ENCODE measurements at regions not wholly inside any gene's neighbourhood (a gene's known extent, or its start where the extent isn't known, plus 50 kb on each side); places are given as distances from the start of the nearest gene placed in this dataset.
"Not testable (repeated sequence)": the region's sequence is repeated elsewhere in the genome, so short reads cannot be mapped to it uniquely, and the experiment has no call there.

DNA sequence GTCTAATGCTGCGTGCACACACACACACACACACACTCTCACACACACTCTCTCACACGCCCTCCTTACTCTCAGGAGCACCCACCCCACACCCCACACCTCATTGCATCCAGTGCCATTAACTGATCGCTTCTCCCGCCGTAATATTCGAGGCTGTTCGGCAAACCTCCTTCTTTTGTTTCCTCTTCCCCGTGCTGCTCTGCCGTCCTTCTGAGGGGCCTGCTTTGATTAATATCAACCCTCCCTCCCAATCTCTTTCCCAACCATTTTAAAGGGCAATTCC is 156.2 kb upstream of the TNRC6C start:
- H3K27ac ChIP-seq = no peak overlapping the region
- TF ChIP-seq, protein P1, sequence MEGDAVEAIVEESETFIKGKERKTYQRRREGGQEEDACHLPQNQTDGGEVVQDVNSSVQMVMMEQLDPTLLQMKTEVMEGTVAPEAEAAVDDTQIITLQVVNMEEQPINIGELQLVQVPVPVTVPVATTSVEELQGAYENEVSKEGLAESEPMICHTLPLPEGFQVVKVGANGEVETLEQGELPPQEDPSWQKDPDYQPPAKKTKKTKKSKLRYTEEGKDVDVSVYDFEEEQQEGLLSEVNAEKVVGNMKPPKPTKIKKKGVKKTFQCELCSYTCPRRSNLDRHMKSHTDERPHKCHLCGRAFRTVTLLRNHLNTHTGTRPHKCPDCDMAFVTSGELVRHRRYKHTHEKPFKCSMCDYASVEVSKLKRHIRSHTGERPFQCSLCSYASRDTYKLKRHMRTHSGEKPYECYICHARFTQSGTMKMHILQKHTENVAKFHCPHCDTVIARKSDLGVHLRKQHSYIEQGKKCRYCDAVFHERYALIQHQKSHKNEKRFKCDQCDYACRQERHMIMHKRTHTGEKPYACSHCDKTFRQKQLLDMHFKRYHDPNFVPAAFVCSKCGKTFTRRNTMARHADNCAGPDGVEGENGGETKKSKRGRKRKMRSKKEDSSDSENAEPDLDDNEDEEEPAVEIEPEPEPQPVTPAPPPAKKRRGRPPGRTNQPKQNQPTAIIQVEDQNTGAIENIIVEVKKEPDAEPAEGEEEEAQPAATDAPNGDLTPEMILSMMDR (conservative IDR thresholded peaks at IDR 0.05) = no peak

DNA sequence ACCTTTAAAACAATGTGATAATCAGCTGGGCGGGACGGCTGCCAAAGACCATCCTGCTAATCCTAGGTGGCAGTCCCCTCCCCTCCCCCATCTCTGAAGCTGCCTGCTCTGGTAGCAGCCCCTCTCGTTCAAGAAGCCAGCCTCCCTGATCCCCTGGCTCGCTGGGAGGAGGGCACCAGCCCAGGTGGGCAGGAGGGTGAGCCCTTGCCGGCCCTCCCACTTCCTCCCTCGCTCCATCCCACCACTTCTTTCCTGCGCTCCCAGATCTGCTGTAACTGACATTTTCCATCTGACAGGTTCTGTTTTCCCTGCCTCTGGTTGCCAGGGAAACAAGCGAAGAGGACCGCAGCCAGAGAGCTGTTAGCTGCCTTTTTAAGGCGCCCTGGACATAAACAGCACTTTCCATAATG is 155.7 kb upstream of the TNRC6C start:
- TF ChIP-seq, protein P1 (conservative IDR thresholded peaks at IDR 0.05) = no peak
- no peak overlapping the region for H3K27ac ChIP-seq

DNA sequence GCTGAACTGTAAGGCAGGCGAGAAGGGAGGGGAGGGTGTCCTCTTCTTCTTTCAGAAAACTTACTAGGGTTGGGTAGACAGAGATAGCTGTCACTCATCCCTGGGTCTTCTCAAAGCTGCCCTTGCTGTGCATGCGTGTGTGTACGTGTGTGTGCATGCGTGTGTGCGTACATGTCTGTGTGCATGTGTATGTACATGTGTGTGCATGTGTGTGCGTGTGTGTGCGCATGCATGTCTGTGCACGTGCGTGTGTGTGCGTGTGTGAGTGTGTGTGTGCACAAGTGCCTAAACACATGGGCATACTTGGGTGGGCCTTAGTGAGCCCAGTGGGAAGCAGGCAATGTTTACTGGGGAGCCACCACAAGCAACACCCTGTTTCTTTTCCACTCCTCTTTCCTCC is 154.8 kb upstream of the TNRC6C start:
- H3K27ac ChIP-seq = no peak overlapping the region
- TF ChIP-seq, protein P1 (conservative IDR thresholded peaks at IDR 0.05) = no peak

DNA sequence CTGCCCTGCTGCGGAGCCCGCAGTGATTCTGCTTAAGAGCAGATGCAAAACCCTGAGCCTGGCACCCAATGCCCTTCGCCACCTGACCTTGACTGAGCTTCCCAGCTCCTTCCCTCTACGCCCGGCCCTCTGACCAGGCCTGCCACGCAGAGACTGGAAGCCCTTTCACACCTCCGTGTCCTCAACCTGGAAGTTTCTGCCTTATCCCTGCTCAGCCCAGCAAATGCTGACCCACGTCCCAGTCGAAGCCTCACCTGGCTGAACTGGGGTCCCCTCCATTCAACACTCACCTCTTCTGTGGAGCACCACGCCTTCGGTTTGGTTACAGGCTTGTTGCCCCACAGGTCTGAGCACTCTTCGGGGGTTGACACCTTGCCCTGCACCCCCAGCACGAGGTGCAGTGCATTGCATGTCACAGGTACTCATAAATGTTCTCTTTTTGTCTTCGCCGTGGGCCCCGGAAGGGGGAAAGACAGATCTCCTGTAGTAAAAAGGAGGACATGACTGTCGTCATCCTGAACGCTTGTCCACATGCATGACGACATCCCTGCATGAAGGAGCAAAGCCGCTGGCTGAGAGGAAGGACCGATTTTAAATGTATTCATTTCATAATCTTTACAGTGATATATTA is 153.6 kb upstream of the TNRC6C start:
- H3K27ac ChIP-seq = no peak overlapping the region
- TF ChIP-seq, protein P1 (conservative IDR thresholded peaks at IDR 0.05) = no peak

DNA sequence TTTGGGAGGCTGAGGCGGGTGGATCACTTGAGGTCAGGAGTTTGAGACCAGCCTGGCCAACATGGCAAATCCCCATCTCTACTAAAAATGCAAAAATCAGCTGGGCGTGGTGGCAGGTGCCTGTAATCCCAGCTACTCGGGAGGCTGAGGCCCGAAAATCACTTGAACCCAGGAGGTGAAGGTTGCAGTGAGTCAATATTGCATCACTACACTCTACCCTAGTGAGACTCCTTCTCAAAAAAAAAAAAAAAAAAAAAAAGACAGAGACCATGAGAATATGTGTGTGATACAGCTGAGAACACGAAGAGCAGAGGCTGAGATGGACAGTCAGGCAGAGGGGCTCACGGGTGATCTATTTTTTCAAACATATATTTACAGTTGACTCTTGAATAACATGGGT is 152.5 kb upstream of the TNRC6C start:
- H3K27ac ChIP-seq = not testable (repeated sequence)

DNA sequence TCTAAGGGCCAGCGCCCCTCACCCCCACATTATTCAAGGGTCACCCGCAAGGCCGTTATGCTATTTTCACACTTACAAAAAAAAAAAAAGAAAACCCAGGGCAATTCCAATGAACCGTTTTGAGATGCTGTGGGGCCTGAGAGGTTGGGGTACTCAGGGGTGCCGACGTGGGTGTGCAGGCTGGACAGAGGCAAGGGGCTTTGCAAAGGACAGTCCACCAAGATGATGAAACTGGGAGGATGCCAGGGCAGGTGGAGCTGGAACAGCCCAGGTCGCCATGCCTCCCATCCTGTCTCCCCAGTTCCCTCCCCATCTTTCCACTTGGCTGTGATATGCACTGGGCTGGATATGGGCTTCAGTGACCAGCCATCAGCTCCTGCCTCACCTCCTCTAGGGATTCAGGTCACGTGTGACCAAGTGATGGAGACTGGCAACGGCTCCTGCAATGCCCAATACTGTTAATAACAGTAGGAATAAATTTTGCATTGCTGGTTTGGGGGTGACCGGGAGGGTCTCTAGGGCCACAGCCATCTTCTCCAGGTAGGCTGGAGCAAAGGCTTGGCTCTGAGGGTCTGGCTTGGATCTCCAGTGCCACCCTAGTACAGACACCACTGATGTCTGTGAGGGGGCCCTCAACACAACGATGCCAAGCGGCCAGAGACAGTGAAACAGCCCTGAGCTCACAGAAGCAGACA is 151.3 kb upstream of the TNRC6C start:
- no peak overlapping the region for H3K27ac ChIP-seq
- TF ChIP-seq, protein P1 (conservative IDR thresholded peaks at IDR 0.05) = no peak

DNA sequence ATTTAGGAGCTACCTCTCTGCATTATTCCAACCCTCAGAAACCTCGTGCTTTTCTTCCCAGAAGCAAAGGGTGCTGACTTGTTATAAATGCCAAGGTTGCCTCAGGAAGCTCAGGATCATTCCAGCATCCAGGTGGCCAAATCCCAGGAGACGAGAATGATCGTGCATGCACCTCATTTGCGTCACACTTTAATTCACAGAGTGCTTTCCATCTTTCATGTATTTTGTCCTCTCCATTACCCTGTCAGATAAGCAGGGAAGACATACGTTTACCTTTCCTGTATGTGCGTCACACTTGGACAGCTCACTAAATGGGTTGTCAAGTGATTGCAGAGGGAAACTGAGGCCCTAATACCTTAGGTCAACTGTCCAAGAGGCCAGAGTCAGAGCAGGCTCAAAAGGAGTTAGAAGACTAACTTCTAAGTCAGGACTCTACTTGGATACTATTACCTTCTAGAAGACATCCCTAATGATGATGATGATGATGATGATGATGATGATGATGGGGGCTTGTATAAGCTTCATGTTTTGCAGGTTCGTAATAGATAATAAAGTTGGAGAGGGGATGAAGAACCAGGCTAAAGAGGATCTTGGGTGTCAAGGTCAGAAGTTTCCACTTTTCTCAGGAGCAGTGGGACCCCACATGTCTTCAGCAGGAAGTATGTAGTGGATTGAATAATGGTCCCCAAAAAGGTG is 150.6 kb upstream of the TNRC6C start:
- TF ChIP-seq, protein P1 (conservative IDR thresholded peaks at IDR 0.05) = no peak
- H3K27ac ChIP-seq = no peak overlapping the region

All from VCaP (cell line).